ENCODE measurements at regions not wholly inside any gene's neighbourhood (a gene's known extent, or its start where the extent isn't known, plus 50 kb on each side); places are given as distances from the start of the nearest gene placed in this dataset.

DNA sequence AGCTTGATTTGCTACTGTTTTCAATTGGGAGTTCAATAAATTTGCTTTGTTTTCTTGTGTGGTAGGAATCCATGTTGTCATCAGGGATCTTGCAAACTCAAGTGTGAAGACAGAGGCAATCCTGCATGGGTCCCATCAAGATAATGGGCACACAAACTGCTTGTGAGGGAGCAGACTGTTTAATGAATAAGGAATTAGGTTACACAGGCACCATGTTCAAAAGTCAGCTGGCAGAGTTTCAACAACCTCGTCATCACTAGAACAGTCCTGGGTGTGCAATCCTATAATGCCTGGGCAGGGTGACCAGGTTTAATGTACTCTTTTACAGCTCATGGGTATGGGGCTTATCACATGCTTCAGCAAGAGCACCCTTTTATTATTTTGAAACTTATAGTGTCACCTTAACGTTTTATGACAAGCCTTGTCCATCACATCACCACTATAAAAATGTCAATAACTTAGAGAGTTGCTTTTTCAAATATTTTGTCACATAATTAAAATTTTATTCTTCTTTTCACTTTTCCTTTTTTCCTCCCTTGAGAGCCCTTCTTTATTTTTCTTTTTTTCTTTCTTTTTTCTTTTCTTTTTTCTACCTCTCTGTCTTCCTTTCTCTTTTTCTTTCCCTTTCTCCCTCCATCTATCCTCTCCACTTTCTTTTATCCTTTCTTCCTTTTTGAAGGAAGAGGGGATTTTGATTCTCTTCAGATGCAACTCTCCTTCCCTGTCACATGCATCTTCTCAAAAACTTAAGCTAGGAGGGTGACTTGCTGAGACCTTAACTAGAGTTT is 252.2 kb upstream of the ATP2B1 start:
- H3K4me1 Mint-ChIP-seq = peaks cover 7% of the 10 kb centered on the region
- H3K9me3 Mint-ChIP-seq = peaks cover 7% of the 10 kb centered on the region
- TF ChIP-seq, protein P1, sequence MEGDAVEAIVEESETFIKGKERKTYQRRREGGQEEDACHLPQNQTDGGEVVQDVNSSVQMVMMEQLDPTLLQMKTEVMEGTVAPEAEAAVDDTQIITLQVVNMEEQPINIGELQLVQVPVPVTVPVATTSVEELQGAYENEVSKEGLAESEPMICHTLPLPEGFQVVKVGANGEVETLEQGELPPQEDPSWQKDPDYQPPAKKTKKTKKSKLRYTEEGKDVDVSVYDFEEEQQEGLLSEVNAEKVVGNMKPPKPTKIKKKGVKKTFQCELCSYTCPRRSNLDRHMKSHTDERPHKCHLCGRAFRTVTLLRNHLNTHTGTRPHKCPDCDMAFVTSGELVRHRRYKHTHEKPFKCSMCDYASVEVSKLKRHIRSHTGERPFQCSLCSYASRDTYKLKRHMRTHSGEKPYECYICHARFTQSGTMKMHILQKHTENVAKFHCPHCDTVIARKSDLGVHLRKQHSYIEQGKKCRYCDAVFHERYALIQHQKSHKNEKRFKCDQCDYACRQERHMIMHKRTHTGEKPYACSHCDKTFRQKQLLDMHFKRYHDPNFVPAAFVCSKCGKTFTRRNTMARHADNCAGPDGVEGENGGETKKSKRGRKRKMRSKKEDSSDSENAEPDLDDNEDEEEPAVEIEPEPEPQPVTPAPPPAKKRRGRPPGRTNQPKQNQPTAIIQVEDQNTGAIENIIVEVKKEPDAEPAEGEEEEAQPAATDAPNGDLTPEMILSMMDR (IDR thresholded peaks at IDR 0.05; ENCODE audit: unreplicated experiment) = no peak
- no peak overlapping the region for H3K27ac Mint-ChIP-seq
- no peaks in the 10 kb centered on the region for H3K27me3 Mint-ChIP-seq (ENCODE audit: low read depth)
- no peak overlapping the region for H3K4me3 Mint-ChIP-seq
- no peak for DNase-seq (ENCODE audit: low spot score in 2 of 2, unreplicated experiment in 2 of 2)
- no peaks in the 10 kb centered on the region for H3K36me3 Mint-ChIP-seq

DNA sequence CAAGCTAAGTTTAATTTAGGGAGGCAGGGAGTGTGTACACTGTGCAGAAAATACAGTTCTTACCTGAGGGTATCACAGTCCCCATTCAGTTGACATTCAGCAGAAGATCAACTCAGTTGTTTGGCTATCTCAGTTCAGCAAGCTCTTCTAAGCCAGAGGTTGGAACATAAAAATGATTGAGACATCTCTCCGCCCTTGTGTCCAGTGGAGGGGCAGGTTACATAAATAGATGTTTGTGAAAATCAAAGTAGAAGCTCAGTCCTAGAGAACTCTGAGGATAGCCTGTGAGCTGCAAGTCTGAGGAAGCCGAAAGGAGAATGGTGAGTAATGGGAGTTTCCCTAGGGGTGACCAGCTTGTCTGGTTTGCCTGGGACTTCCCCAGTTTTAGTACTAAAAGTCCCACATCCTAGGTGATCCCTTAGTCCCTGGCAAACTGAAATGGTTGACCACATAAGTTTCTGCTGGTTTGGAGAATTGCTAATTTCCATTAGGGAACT is 251.4 kb upstream of the ATP2B1 start:
- no peaks in the 10 kb centered on the region for H3K36me3 Mint-ChIP-seq
- H3K4me3 Mint-ChIP-seq = no peak overlapping the region
- peaks cover 7% of the 10 kb centered on the region for H3K9me3 Mint-ChIP-seq
- H3K4me1 Mint-ChIP-seq = peaks cover 7% of the 10 kb centered on the region
- H3K27ac Mint-ChIP-seq = no peak overlapping the region
- H3K27me3 Mint-ChIP-seq (ENCODE audit: low read depth) = no peaks in the 10 kb centered on the region
- TF ChIP-seq, protein P1 (IDR thresholded peaks at IDR 0.05; ENCODE audit: unreplicated experiment) = no peak
- no peak for DNase-seq (ENCODE audit: low spot score in 2 of 2, unreplicated experiment in 2 of 2)

DNA sequence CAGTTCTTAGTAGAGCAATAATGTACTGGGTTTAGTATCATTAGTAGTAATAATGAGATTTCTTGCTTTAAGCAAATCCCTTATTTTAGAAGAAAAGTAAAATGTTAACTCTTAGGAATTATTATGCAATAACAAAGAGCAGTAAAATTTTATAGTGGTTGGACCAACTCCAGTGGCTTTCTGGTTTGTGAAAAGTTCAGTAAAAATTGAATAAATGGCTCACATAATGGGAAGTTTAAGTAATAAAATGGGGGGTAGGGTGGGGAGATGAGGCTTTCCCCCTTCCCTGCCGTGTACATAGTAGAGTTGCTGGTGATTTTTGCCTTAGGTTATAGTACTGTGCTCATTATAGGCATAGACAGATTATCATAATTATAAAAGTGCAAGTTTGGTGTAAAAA is 250.5 kb upstream of the ATP2B1 start:
- no peaks in the 10 kb centered on the region for H3K36me3 Mint-ChIP-seq
- peaks cover 7% of the 10 kb centered on the region for H3K4me1 Mint-ChIP-seq
- DNase-seq (ENCODE audit: low spot score in 2 of 2, unreplicated experiment in 2 of 2) = no peak
- no peaks in the 10 kb centered on the region for H3K27me3 Mint-ChIP-seq (ENCODE audit: low read depth)
- H3K4me3 Mint-ChIP-seq = no peak overlapping the region
- H3K27ac Mint-ChIP-seq = no peak overlapping the region
- H3K9me3 Mint-ChIP-seq = peaks cover 7% of the 10 kb centered on the region
- TF ChIP-seq, protein P1 (IDR thresholded peaks at IDR 0.05; ENCODE audit: unreplicated experiment) = no peak

DNA sequence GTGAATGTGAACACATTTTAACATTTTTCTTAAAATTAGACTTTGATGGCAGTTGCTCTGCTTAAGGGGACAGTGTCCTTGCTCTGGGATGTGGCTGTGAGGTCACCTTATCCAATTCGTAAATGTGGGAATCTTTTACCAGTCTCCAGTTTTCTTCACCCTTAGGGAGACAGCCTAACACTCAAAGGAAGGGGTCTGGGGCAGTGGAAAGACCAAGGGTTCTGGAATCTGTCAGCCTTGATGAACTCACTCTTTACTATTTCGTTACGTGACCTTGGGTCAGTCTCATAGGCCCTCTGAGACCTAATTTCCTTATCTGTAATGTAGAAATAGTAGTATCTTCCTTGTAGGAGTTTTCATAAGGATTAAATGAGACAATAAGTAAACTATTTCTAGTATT is 245.6 kb upstream of the ATP2B1 start:
- peaks cover 2% of the 10 kb centered on the region for H3K9me3 Mint-ChIP-seq
- peaks cover 32% of the 10 kb centered on the region for H3K4me1 Mint-ChIP-seq
- TF ChIP-seq, protein P1 (IDR thresholded peaks at IDR 0.05; ENCODE audit: unreplicated experiment) = no peak
- no peaks in the 10 kb centered on the region for H3K36me3 Mint-ChIP-seq
- H3K4me3 Mint-ChIP-seq = no peak overlapping the region
- no peak overlapping the region for H3K27ac Mint-ChIP-seq
- no peaks in the 10 kb centered on the region for H3K27me3 Mint-ChIP-seq (ENCODE audit: low read depth)
- DNase-seq (ENCODE audit: low spot score in 2 of 2, unreplicated experiment in 2 of 2) = no peak

DNA sequence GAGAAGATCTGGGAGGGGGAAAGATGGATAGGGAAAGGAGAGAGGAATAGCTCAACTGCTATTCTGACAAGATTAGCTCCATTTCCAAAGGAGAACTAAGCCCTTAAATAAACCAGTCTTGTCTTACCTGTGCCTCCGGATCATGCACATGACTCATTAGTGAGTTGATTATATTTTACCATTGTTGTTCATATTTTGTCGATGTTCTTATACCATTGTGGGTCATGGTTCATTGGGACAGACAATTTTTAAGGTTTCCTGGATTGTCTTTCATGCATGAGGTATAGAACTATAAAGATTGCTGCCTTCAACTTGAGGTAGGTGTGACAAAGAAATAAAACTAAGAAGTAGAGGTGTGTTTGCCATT is 243.0 kb upstream of the ATP2B1 start:
- H3K9me3 Mint-ChIP-seq = no peaks in the 10 kb centered on the region
- no peak for DNase-seq (ENCODE audit: low spot score in 2 of 2, unreplicated experiment in 2 of 2)
- no peaks in the 10 kb centered on the region for H3K36me3 Mint-ChIP-seq
- peaks cover 57% of the 10 kb centered on the region for H3K4me1 Mint-ChIP-seq
- no peak overlapping the region for H3K27ac Mint-ChIP-seq
- TF ChIP-seq, protein P1 (IDR thresholded peaks at IDR 0.05; ENCODE audit: unreplicated experiment) = no peak
- H3K4me3 Mint-ChIP-seq = no peak overlapping the region
- no peaks in the 10 kb centered on the region for H3K27me3 Mint-ChIP-seq (ENCODE audit: low read depth)

Measured in mesothelial cell of epicardium (in vitro differentiated cells).